HG03103 (cell line): ENCODE measurements at regions not wholly inside any gene's neighbourhood (a gene's known extent, or its start where the extent isn't known, plus 50 kb on each side); places are given as distances from the start of the nearest gene placed in this dataset.

ENCODE experiments used
- ATAC-seq: cut with Tn5 transposase; IDR thresholded peaks from one replicate; pipeline ENCODE4 v1.9.1; 2021; ENCODE audit warnings: low read depth; ENCODE audit not compliant: unreplicated experiment

DNA sequence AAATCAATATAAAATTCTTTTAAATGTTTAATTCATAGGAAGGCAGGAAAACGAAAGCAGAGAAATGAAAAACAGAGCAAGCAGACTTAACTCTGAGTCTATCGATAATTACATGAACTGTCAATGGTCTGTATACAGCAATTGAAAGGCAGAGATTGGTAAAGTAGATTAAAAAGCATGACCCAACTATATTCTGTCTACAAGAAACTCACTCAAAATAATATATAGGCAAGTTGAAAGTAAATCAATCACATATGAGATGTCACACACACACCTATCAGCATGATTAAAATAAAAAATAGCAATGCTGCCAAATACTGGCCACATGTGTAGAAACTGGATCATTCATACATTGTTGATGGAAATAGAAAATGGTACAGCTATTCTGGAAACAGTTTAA, 136.4 kb upstream of the CYP1B1 start:
- ATAC-seq: no peak

- no peak for ATAC-seq
Measured at GRCh38 chr2:38207168-38207567, 131.2 kb upstream of the CYP1B1 start.

DNA sequence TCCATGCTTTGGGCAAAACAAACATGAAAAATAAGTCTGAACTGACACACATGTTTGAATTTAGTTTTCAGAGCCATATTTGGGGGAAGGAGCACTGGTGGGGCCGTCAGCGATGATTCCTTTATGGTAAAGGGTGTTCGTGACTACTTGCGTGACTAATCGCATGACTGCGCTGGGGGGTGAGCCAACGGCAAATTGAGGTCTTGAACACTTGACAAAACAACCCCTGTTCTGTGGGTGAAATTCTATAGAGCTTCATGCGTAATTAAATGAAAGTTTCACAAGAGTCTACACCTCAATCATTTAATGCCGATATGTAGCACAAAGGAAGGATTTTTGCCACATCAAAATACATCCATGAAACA, 127.5 kb upstream of the CYP1B1 start:
- ATAC-seq: no peak

- ATAC-seq: no peak
Measured at GRCh38 chr2:38202713-38203445, 126.9 kb upstream of the CYP1B1 start.

- no peak for ATAC-seq
Measured at GRCh38 chr2:38201784-38202183, 125.8 kb upstream of the CYP1B1 start.

DNA sequence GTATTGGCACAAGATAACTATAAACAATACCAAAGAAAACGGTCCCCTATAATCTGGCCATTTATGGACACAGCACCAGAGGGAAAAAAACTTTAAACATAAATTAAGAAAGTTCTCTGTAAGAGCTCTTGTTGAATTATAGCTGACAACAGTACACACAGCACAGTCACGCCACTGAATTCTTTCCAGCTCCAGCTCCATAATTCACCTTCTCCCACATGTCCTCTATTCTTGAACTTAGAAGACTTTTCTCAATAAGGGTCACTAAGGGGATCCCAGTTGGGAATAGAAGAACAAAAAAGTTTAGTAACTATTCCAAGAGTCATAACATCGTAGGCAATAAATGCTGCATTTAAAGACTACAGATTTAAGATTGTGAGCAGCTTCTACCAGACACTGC, 124.6 kb upstream of the CYP1B1 start:
- no peak for ATAC-seq

DNA sequence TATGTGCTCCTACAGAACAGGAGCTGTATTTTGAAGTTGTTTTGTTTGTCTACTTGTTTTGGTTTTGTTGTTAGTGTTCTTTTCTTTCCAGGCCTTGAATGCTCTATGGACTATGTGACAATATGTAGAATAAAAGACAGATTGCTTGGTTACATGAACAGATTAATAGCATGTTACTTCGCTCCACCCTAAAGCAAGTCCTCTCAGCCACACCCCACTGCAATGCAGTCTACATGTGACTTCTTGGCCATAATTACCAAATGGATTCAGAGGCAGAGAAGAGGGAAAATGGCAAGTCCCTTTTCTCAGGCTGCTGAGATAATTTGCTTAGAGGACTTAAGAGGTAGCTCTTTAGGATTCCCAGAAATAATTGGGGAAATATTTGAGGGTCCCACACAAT, 123.2 kb upstream of the CYP1B1 start:
- ATAC-seq: no peak

- no peak for ATAC-seq
Measured at GRCh38 chr2:38194751-38195150, 118.8 kb upstream of the CYP1B1 start.

GRCh38 chr2:38192976-38193375, 117.0 kb upstream of the CYP1B1 start:
- no peak for ATAC-seq

DNA sequence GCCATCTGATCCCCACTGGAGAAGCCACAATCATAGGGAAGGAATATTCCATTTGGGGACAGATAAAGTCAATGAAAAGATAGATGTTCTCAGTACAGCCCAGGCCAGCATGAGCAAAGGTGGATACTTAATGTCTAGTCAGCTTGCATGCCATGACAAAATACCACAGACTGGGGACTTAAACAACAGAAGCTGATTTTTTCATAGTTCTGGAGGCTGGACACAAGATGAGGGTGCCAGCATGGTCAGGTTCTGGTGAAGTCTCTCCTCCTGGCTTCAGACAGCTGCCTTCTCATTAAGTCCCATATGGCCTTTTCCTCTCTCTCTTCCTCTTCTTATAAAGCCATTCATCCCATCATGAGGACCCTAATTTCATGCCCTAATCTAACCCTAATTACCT, 116.1 kb upstream of the CYP1B1 start:
- no peak for ATAC-seq

- no peak for ATAC-seq
Measured at GRCh38 chr2:38191516-38191915, 115.6 kb upstream of the CYP1B1 start.

DNA sequence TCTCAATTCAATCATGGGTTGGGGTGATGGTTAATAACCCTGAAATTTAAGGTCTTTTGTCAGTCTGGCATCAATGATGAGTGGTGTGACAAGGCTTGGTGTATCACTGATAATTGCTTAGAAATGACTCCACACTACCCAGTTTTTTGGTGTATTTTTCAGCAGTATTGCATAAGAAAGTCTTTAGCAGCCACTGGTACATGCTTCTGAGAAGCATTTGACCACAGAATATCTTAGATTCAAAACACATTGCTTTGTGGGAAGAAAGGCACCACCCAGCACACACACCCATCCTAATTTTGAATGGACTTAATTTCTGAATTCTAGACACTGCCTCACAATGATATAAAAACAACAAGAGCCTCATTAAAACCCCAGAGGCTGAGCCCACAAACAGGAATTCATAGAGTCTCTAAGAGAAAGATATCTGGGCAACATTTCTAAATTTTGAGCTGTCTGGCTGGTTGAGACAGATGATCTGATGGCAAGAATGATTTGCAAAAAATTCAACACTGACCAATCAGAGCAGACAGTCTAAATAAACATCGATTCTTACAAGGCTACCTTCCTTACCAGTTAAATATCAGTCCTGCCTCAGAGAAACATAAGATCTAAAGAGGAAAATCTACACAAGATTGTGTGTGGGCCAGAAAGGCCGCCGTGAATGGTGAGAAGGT, 114.7 kb upstream of the CYP1B1 start:
- ATAC-seq: no peak

- no peak for ATAC-seq
Measured at GRCh38 chr2:38187541-38188011, 111.6 kb upstream of the CYP1B1 start.

- peak; percentile 91 for ATAC-seq
Measured at GRCh38 chr2:38185012-38185491, 109.1 kb upstream of the CYP1B1 start.

GRCh38 chr2:38182492-38183003, 106.6 kb upstream of the CYP1B1 start:
- ATAC-seq: no peak

DNA sequence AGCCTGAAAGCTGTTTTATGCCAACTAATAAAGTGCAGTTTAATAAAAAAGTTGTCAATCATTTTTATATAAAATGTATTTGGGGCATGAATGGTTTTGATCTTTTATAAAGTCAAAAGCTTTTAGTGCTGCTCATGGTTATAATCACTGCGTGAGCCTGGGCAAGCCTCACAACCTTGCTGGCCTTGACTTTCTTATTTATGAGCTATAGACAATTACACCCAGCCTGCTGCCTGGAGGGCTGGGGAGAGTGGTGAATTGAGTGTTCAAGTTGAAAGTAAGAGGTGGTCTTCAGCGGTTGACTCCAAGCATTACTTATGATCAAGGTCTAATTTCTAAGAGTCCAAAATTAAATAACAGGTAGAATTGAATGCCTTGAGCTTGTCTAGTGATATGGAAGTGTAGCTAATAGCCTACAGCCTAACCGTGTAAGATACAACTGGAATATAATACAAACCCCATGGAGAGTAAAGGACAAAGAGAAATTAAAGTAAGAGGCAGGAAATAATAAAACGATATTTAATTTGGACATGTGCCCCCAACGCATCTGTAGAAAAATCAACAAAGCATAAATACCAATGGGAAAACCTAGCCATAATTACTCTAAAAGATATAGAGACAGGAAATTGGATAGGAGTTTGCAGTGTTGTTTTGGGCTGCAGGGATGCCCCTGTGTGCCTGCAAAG, 106.0 kb upstream of the CYP1B1 start:
- ATAC-seq: no peak

GRCh38 chr2:38180754-38181153, 104.8 kb upstream of the CYP1B1 start:
- ATAC-seq: no peak

DNA sequence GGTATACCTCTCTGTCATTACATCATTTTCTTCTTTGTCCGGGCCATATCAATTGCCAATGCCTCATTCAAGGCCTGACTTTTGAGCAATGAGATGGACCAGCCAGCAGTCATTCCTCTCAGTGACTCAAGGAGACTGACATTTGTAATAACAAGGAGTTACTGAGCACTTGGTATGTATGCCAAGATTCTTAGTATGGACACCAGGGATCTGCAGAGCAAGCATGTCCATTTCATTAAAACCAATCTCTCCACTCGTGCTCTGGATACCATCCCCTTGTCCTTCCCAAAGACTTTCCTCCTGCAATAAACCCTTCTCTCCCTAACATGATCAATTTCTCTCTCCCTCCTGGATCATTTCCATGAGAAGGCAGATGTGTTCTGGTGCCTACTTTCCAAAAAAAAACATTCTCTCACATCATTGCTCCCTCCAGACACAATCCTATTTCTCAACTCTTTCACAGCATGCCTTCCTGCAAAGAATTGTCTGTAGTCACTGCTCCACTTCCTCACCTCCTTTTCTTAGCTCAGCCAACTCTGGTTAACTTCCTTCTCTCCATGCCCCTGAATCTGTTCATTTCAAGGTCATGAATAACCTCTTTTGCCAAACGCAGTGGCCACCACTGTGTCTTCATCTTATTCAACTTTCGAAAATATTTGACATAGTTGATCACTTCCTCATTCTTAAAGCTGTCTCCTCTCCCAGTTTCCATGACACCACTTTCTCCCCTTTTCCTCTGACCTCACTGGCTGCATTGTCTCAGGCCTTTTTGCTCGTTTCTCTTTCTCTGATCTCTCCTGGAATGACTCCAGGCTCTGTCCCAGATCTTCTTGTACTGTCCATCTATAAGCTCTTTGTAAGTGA, 102.8 kb upstream of the CYP1B1 start:
- no peak for ATAC-seq

- no peak for ATAC-seq
Measured at GRCh38 chr2:38178119-38178518, 102.2 kb upstream of the CYP1B1 start.

DNA sequence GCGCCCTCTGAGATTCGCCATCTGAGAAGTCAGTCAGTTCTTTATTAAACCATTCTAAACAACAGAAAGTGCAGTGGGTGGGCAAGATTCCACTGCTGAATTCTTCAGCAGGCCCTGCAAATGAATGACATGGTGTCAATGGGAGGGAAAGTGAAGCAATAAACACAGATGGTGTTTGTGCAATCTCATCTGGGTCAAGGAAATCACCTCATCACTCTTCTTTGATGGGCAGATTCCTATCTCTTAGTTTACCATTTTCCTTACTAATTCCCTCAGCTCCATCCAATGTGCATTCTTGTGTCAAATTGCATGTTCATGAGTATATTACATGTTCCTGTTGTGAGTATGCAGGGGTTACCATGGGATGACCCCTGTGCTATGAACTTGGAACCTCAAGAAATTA, 100.7 kb upstream of the CYP1B1 start:
- ATAC-seq: no peak
